ENCODE measurements at regions not wholly inside any gene's neighbourhood (a gene's known extent, or its start where the extent isn't known, plus 50 kb on each side); places are given as distances from the start of the nearest gene placed in this dataset.

DNA sequence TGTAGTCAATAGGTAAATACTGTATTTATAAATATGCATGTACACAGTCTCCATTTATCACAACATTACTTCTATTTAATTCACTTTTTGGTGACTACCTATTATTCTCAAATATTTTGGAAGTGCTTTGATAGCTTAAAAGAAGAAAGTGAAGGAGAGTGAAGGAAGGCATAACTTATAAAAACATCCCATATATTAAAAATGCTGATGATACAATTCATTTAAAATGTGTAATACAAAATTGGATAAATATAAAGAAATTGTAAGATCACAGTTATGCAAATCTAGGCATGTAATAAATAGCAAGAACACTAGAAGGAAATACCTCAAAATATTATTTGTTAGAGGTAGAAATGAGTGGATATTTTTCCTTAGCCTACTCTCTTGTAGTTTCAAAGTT, 111.6 kb upstream of the ADTRP start:
- TF ChIP-seq, protein P1, sequence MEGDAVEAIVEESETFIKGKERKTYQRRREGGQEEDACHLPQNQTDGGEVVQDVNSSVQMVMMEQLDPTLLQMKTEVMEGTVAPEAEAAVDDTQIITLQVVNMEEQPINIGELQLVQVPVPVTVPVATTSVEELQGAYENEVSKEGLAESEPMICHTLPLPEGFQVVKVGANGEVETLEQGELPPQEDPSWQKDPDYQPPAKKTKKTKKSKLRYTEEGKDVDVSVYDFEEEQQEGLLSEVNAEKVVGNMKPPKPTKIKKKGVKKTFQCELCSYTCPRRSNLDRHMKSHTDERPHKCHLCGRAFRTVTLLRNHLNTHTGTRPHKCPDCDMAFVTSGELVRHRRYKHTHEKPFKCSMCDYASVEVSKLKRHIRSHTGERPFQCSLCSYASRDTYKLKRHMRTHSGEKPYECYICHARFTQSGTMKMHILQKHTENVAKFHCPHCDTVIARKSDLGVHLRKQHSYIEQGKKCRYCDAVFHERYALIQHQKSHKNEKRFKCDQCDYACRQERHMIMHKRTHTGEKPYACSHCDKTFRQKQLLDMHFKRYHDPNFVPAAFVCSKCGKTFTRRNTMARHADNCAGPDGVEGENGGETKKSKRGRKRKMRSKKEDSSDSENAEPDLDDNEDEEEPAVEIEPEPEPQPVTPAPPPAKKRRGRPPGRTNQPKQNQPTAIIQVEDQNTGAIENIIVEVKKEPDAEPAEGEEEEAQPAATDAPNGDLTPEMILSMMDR (IDR thresholded peaks at IDR 0.05 in 8 of 11, conservative IDR thresholded peaks at IDR 0.05 in 3 of 11), result no peak
- TF ChIP-seq POLR2A (IDR thresholded peaks at IDR 0.05), result no peak

Measured in spleen (tissue), 7 donors.